GM12891 (cell line): ENCODE measurements at regions not wholly inside any gene's neighbourhood (a gene's known extent, or its start where the extent isn't known, plus 50 kb on each side); places are given as distances from the start of the nearest gene placed in this dataset.

Experiments
- POLR2A ChIP-seq: IDR thresholded peaks from 2 replicates; pipeline ENCODE4 v1.6.1; 2011; ENCODE audit warnings: low read depth, low read length, control low read depth
- POLR2AphosphoS5 ChIP-seq: IDR thresholded peaks from 2 replicates; pipeline ENCODE4 v1.6.1; 2011; ENCODE audit warnings: low read depth, low read length, control low read depth
- TAF1 ChIP-seq: IDR thresholded peaks from 2 replicates; pipeline ENCODE4 v1.6.1; 2011; ENCODE audit warnings: low read depth, low read length, control low read depth

- TF ChIP-seq POLR2A, result no peak
- TF ChIP-seq TAF1, result no peak
- no peak for TF ChIP-seq POLR2AphosphoS5
Measured at GRCh38 chr6:120759570-120759969, 574.7 kb downstream of the TBC1D32 start.
